ENCODE measurements at regions not wholly inside any gene's neighbourhood (a gene's known extent, or its start where the extent isn't known, plus 50 kb on each side); places are given as distances from the start of the nearest gene placed in this dataset.

DNA sequence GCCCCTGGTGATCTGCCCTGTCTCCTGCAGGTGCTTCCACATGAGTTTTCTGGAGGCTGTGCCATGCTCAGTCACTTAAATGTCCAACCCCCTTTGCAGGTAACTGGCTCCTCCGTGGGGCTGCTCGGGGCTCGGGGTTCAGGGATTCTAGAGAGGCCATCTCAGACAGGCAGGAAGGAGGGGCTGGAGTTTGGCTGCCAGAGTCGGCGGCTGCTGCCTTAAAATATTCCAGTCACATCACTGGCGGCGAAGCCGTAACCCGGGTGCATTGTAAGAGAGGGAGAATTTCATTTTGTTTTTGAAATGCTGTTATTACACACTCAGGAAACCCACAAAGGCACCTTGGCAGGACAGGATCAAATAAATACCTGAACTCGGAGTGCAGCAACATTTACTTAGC lies 212.9 kb upstream of the PMEPA1 start:
- TF ChIP-seq ZFX (IDR thresholded peaks at IDR 0.05; ENCODE audit: borderline replicate concordance), result no peak
- H3K27ac ChIP-seq, result no peak overlapping the region

- H3K27ac ChIP-seq, result no peak overlapping the region
- TF ChIP-seq ZFX (IDR thresholded peaks at IDR 0.05; ENCODE audit: borderline replicate concordance), result no peak
- TF ChIP-seq, protein P1, sequence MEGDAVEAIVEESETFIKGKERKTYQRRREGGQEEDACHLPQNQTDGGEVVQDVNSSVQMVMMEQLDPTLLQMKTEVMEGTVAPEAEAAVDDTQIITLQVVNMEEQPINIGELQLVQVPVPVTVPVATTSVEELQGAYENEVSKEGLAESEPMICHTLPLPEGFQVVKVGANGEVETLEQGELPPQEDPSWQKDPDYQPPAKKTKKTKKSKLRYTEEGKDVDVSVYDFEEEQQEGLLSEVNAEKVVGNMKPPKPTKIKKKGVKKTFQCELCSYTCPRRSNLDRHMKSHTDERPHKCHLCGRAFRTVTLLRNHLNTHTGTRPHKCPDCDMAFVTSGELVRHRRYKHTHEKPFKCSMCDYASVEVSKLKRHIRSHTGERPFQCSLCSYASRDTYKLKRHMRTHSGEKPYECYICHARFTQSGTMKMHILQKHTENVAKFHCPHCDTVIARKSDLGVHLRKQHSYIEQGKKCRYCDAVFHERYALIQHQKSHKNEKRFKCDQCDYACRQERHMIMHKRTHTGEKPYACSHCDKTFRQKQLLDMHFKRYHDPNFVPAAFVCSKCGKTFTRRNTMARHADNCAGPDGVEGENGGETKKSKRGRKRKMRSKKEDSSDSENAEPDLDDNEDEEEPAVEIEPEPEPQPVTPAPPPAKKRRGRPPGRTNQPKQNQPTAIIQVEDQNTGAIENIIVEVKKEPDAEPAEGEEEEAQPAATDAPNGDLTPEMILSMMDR (IDR thresholded peaks at IDR 0.05), result no peak
These were observed 212.3 kb upstream of the PMEPA1 start for GRCh38 chr20:57922083-57922482.

DNA sequence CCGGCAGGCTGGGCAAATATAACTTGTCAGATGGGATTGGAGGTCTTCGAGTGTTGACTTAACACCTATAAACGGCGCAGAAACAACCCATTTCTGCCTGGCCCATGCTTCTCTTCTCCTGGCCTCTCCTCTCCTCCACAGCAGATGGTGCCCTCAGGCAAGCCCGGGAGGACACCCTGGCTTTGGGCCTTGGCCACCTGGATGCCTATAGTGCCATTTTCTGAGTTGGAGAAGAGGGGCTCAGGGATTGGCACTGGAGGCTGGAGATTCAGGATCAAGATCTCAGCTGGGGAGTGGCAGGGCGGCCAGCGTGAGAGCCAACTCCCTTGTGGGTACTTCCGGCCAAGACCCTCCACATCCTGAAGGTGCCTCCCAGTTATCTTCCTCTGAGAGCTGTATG lies 211.9 kb upstream of the PMEPA1 start:
- TF ChIP-seq ZFX (IDR thresholded peaks at IDR 0.05; ENCODE audit: borderline replicate concordance), result no peak
- TF ChIP-seq, protein P1 (IDR thresholded peaks at IDR 0.05), result no peak
- H3K27ac ChIP-seq, result no peak overlapping the region

- no peak overlapping the region for H3K27ac ChIP-seq
- TF ChIP-seq ZFX (IDR thresholded peaks at IDR 0.05; ENCODE audit: borderline replicate concordance), result no peak
- TF ChIP-seq, protein P1 (IDR thresholded peaks at IDR 0.05), result no peak
These were observed 211.2 kb upstream of the PMEPA1 start for GRCh38 chr20:57920971-57921370.

DNA sequence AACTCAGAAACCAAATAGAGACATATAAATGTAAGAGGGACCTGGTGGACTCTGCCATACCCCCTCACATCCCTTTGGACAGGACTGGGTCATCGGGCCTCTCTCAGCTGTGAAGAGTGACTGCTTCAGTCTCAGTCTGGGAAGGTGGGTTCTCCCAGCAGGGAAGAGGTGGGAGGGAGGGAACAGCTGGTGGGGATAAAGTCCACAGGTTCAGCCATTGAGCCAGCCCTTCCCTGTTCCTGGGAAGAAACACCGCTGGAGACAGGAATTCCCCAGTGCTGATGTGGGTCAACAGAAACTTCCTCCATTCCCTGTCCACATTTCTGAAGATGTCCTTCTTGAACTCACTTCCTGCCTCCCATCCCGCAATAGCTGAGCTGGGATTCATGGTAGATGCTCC lies 209.2 kb upstream of the PMEPA1 start:
- TF ChIP-seq, protein P1 (IDR thresholded peaks at IDR 0.05), result no peak
- no peak overlapping the region for H3K27ac ChIP-seq

- TF ChIP-seq, protein P1 (IDR thresholded peaks at IDR 0.05), result no peak
- TF ChIP-seq ZFX (IDR thresholded peaks at IDR 0.05; ENCODE audit: borderline replicate concordance), result no peak
- no peak overlapping the region for H3K27ac ChIP-seq
These were observed 208.7 kb upstream of the PMEPA1 start for GRCh38 chr20:57918551-57918950.

DNA sequence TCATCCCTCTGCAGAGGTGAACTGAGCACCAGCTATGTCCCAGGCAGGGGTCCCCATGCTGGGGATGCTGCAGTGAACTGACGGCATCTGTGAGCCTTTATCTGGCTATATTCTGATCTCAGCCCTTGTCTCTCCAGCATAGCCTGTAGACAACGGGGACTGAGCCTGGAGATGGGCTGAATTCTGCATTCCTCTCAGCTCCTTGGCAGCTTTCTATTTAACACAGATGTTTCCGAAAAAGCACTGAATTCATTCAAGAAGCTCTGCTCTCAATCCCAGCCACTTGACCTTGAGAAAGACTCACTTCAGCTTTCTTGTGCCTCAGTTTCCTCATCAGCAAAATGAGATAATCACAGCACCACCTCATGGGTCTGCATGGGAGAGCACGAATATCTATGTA lies 204.4 kb upstream of the PMEPA1 start:
- TF ChIP-seq, protein P1 (IDR thresholded peaks at IDR 0.05), result no peak
- TF ChIP-seq ZFX (IDR thresholded peaks at IDR 0.05; ENCODE audit: borderline replicate concordance), result no peak
- H3K27ac ChIP-seq, result no peak overlapping the region

- no peak for TF ChIP-seq ZFX (IDR thresholded peaks at IDR 0.05; ENCODE audit: borderline replicate concordance)
- TF ChIP-seq, protein P1 (IDR thresholded peaks at IDR 0.05), result no peak
- H3K27ac ChIP-seq, result no peak overlapping the region
These were observed 203.5 kb upstream of the PMEPA1 start for GRCh38 chr20:57913156-57913930.

Measured in 22Rv1 (cell line).